ENCODE measurements at regions not wholly inside any gene's neighbourhood (a gene's known extent, or its start where the extent isn't known, plus 50 kb on each side); places are given as distances from the start of the nearest gene placed in this dataset.

- TF ChIP-seq POLR2AphosphoS5 (IDR thresholded peaks at IDR 0.05; ENCODE audit: low read depth, low read length), result no peak
- no peak for TF ChIP-seq REST (IDR thresholded peaks at IDR 0.05; ENCODE audit: insufficient read depth in 1 of 2, low read depth in 2 of 2, low read length in 2 of 2)
- no peak for TF ChIP-seq SIN3A (IDR thresholded peaks at IDR 0.05; ENCODE audit: borderline replicate concordance, insufficient read depth, low read length)
- no peak for TF ChIP-seq TAF1 (IDR thresholded peaks at IDR 0.05; ENCODE audit: borderline replicate concordance, insufficient read depth, low read length)
- TF ChIP-seq FOXP2 (optimal IDR thresholded peaks at IDR 0.05; ENCODE audit: borderline replicate concordance, extremely low read depth, extremely low read length, insufficient read depth), result no peak
These were observed 121.6 kb downstream of the TXNL1 start for GRCh38 chr18:56516789-56517188.

All from PFSK-1 (cell line).